ACC112 (cell line): ENCODE measurements at regions not wholly inside any gene's neighbourhood (a gene's known extent, or its start where the extent isn't known, plus 50 kb on each side); places are given as distances from the start of the nearest gene placed in this dataset.
A peak's percentile ranks its signal among the peaks of the same experiment; 100 is the strongest.
"Not testable (repeated sequence)": the region's sequence is repeated elsewhere in the genome, so short reads cannot be mapped to it uniquely, and the experiment has no call there.

Experiments
- H2AFZ ChIP-seq: fragments of 200-600 bp; sonication (generic); one replicate; pipeline ENCODE4 v1.6.0; 2017; ENCODE audit warnings: antibody characterized with exemption, low read length; ENCODE audit not compliant: unreplicated experiment
- H3K27ac ChIP-seq: fragments of 200-600 bp; sonication (generic); 2 replicates; pipeline ENCODE4 v1.5.1; 2014; ENCODE audit warnings: low read depth, mild to moderate bottlenecking, antibody characterized with exemption, low read length, moderate library complexity
- H3K27me3 ChIP-seq: fragments of 200-600 bp; sonication (generic); 2 replicates; pipeline ENCODE4 v1.6.1; 2014; ENCODE audit warnings: mild to moderate bottlenecking, antibody characterized with exemption, low read length, moderate library complexity, mixed read lengths; ENCODE audit not compliant: insufficient read depth
- H3K36me3 ChIP-seq: fragments of 200-600 bp; sonication (generic); 2 replicates; pipeline ENCODE4 v1.6.1; 2016; ENCODE audit warnings: mild to moderate bottlenecking, antibody characterized with exemption, low read length, moderate library complexity, mixed read lengths; ENCODE audit not compliant: insufficient read depth
- H3K4me1 ChIP-seq: fragments of 200-600 bp; sonication (generic); one replicate; pipeline ENCODE4 v1.6.1; 2016; ENCODE audit warnings: low read length, mixed read lengths; ENCODE audit not compliant: insufficient read depth, unreplicated experiment, control insufficient read depth
- H3K4me3 ChIP-seq: fragments of 200-600 bp; sonication (generic); 2 replicates; pipeline ENCODE4 v1.5.1; 2014; ENCODE audit warnings: mild to moderate bottlenecking, low read depth, low read length
- H3K79me2 ChIP-seq: fragments of 200-600 bp; sonication (generic); one replicate; pipeline ENCODE4 v1.6.0; 2016; ENCODE audit warnings: low read length; ENCODE audit not compliant: control insufficient read depth, unreplicated experiment, insufficient read depth

DNA sequence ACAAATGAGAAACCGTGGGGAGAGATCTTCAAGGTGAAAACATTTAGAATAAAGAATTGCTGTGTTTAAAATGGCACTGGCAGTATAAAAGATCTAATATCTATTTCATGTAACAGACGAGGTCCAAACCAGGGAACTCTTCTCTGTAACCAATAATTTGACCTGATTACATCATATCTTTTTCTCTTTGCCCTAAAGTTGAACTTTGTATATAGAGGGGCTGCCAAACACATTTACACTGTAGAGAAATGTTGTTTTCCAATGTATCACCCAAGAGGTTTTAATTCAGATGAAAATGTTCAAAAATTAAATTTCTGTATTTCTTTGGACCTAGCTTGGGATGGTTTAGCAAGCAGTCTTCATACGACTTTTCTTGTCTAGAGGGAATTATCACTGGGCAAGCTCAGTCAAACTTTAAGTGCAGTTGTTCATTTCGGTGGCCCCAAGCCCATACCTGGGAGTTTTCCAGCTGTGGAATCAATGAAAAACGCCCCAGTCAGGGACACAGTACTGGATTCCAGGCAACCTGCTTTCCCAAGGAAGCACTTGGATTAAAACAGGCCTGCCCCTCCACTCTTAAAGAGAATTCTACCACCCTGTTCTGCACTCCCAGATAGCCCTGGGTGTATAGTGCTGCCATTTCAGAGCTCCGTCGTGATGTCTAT, 208.5 kb upstream of the FN1 start:
- no peaks in the 10 kb centered on the region for H3K27me3 ChIP-seq
- H3K36me3 ChIP-seq, result peaks cover 4% of the 10 kb centered on the region; the same call in 1 of the 2 replicates
- no peak overlapping the region for H3K4me3 ChIP-seq
- no peak overlapping the region for H2AFZ ChIP-seq
- H3K27ac ChIP-seq, result no peak overlapping the region
- H3K4me1 ChIP-seq, result no peaks in the 10 kb centered on the region
- no peaks in the 10 kb centered on the region for H3K79me2 ChIP-seq

DNA sequence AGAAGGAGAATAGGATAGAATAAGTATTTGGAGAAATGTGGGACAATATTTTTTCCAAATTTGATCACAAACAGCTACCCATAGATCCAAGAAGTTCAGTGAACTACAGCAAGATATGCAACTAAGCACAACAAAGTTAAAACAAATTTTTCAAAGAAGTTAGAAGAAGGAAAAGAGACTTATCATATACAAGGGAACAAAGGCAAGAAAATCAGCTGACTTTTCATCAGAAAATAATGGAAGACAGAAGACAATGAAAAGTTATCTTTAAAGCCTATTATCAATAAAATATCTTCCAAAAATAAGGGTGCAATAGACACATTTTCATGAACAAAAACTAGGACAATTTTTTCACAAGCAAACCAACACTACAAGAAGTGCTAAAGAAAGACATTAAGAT, 202.8 kb upstream of the FN1 start:
- peaks cover 14% of the 10 kb centered on the region for H3K4me1 ChIP-seq
- H3K4me3 ChIP-seq, result no peak overlapping the region
- no peaks in the 10 kb centered on the region for H3K79me2 ChIP-seq
- peaks cover 4% of the 10 kb centered on the region for H3K36me3 ChIP-seq
- H3K27me3 ChIP-seq, result no peaks in the 10 kb centered on the region
- H3K27ac ChIP-seq, result no peak overlapping the region
- no peak overlapping the region for H2AFZ ChIP-seq

DNA sequence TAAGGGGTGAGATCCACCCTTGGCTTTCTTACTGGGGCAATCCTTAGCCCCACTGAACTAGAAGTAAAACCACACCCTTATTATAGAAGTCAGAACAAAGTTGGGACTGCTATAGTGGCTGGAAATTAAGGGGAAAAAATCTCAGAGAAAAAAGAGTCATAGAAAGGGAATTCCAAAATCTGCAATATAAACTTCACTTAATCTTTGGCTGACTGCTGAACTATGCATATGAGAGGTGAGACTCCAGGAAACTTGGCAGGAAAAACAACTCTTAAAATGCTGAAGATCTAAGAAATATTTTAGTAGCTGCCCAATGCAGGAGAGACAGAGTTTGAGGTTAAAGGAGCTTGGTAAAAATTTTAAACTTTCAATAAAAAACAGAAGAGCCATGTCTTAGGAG, 201.8 kb upstream of the FN1 start:
- Histone ChIP-seq H3K79me2 (no peaks in the 10 kb centered on the region), H3K27me3 (no peaks in the 10 kb centered on the region), H3K27ac (no peak overlapping the region), H3K4me1 (peaks cover 14% of the 10 kb centered on the region), H2AFZ (no peak overlapping the region), H3K4me3 (no peak overlapping the region), H3K36me3 (peaks cover 4% of the 10 kb centered on the region)

DNA sequence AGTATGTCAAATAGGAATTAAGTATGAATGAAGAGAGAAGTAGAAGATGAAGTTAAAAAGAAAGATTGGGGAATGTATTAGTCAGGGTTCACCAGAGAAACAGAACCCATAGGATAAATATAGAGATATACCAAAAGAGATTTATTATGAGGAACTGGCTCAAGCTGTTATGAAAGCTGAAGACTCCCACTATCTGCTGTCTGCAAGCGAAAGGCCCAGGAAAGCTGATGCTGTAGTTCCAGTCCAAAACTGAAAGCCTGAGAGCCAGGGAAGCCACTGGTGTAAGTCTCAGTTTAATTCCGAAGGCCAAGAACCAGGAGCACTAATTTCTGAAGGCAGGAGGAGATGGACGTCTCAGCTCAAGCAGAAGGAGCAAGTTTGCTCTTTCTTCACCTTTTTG, 200.9 kb upstream of the FN1 start:
- peaks cover 4% of the 10 kb centered on the region for H3K36me3 ChIP-seq

DNA sequence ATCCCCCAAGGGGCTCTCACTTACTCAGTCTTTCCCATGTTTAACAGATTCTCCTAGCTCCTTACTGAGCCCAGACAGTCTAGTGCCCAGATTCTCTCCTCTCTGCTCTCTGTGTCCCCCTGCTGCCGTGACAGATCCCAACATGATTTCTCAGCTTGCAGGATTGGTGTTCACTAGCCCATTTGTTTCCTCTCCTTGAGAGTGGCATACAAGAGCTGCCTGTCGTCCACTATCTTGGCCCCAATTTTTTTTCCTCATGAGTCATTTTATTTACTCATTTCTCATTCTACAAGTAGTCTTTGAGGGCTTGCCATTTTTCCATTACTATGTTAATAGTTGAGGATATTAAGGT, 199.9 kb upstream of the FN1 start:
- H3K27me3 ChIP-seq, result no peaks in the 10 kb centered on the region
- no peak overlapping the region for H3K27ac ChIP-seq
- peaks cover 4% of the 10 kb centered on the region for H3K36me3 ChIP-seq
- peaks cover 14% of the 10 kb centered on the region for H3K4me1 ChIP-seq
- no peak overlapping the region for H3K4me3 ChIP-seq
- H3K79me2 ChIP-seq, result no peaks in the 10 kb centered on the region
- no peak overlapping the region for H2AFZ ChIP-seq

More for the DNA sequence above, 200.9 kb upstream of the FN1 start:
- Histone ChIP-seq H3K27ac (no peak overlapping the region), H3K4me3 (no peak overlapping the region), H3K4me1 (peaks cover 14% of the 10 kb centered on the region), H3K27me3 (no peaks in the 10 kb centered on the region), H2AFZ (no peak overlapping the region), H3K79me2 (no peaks in the 10 kb centered on the region)

DNA sequence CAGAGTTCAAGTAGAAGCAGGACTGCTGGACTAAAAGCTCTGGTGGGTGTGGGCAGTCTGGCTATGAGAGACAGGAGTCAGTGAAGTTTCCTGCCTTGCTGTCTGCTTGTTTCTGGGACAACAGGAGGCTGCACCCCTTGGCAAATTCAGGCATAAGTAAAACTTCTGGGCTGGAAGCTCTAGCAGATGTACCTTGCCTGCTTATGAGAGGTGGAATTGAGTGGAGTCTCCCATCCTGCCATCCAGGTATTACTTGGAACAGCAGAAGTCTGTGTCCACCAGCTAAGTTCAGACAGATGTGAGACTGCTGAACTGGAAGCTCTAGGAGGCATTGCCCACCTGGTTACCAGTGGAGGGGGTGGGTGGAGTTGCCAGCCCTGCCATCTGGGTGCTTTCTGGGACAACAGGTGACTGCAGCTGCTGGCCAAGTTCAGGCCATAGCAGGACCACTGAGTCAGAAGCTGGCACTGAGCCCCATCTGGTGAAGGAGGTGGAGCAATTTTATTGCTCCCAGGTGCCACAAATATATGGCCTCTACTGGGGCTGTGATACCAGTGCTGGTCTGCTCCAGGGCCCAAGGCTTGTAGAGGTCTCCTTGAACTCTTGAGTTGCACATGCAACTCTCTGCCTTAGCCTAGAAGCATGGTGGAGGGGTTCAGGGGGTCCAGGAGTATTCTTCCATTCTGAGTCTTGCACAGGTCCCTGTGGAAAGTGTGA, 199.4 kb upstream of the FN1 start:
- no peak overlapping the region for H3K4me3 ChIP-seq
- no peaks in the 10 kb centered on the region for H3K27me3 ChIP-seq

DNA sequence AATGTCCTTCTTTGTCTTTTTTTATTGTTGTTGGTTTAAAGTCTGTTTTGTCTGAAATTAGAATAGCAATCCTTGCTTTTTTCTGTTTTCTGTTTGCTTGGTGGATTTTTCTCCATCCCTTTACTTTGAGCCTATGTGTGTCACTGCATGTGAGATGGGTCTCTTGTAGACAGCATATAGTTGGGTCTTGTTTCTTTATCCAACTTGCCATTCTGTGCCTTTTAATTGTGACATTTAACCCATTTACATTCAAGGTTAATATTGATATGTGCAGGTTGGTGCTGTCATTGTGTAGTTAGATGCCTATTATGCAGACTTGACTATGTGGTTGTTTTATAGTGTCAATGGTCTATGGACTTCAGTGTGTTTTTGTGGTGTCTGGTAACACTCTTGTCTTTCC, 197.5 kb upstream of the FN1 start:
- Histone ChIP-seq H3K36me3 (no peaks in the 10 kb centered on the region; the same call in 1 of the 2 replicates), H3K4me1 (peaks cover 14% of the 10 kb centered on the region), H3K79me2 (no peaks in the 10 kb centered on the region), H3K27me3 (no peaks in the 10 kb centered on the region), H2AFZ (no peak overlapping the region), H3K27ac (no peak overlapping the region), H3K4me3 (no peak overlapping the region)

More for the DNA sequence above, 199.4 kb upstream of the FN1 start:
- Histone ChIP-seq H3K4me1 (peaks cover 14% of the 10 kb centered on the region), H3K27ac (no peak overlapping the region), H3K36me3 (peaks cover 4% of the 10 kb centered on the region), H3K79me2 (no peaks in the 10 kb centered on the region), H2AFZ (no peak overlapping the region)

DNA sequence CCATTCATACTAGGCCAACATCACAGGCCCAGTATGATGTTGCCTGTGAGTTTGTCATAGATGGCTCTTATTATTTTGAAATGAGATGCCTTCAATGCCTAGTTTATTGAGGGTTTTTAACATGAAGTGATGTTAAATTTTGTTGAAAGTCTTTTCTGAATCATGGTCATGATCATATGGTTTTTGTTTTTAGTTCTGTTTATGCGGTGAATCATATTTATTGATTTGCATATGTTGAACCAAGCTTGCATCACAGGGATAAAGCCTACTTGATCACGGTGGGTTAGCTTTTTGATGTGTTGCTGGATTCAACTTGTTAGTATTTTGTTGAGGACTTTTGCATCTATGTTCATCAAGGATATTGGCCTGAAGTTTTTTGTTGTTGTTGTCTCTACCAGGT, 195.8 kb upstream of the FN1 start:
- Histone ChIP-seq H2AFZ (no peak overlapping the region), H3K4me3 (no peak overlapping the region), H3K27ac (no peak overlapping the region), H3K4me1 (peaks cover 19% of the 10 kb centered on the region), H3K27me3 (no peaks in the 10 kb centered on the region), H3K36me3 (no peaks in the 10 kb centered on the region), H3K79me2 (no peaks in the 10 kb centered on the region)

DNA sequence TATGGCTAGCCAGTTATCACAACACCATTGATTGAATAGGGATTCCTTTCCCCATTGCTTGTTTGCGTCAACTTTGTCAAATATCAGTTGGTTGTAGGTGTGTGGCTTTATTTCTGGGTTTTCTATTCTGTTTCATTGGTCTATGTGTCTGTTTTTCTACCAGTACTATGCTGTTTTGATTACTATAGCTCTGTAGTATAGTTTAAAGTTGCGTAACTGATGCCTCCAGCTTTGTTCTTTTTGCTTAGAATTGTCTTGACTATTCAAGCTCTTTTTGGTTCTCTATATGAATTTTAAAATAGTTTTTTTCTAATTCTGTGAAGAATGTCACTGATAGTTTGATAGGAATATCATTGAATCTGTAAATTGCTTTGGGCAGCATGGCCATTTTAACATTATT, 194.9 kb upstream of the FN1 start:
- H3K27ac ChIP-seq, H3K27me3 ChIP-seq, H3K4me3 ChIP-seq, H3K36me3 ChIP-seq, H3K79me2 ChIP-seq, H2AFZ ChIP-seq: not testable (repeated sequence)
- peaks cover 13% of the 10 kb centered on the region for H3K4me1 ChIP-seq

DNA sequence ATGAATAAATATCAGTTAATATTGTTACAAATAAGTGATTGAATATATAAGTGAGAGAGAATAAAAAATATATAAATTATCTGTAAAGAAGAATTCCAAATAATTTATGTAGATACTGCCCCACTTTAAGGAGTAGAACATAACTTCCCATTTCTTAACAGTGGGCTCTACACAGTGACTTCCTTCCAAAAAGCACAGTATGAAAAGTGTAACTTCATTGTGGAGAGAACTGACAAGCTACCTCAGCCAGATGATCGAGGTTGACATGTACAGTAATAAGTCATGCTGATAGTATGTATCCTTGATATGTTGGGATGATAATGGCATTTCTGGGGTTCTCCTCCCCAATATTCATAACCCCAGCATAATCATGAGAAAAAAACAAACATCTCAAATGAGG, 191.9 kb upstream of the FN1 start:
- no peaks in the 10 kb centered on the region for H3K36me3 ChIP-seq
- no peaks in the 10 kb centered on the region for H3K27me3 ChIP-seq
- no peaks in the 10 kb centered on the region for H3K79me2 ChIP-seq
- H2AFZ ChIP-seq, result no peak overlapping the region
- no peak overlapping the region for H3K4me3 ChIP-seq
- peaks cover 23% of the 10 kb centered on the region for H3K4me1 ChIP-seq
- no peak overlapping the region for H3K27ac ChIP-seq

DNA sequence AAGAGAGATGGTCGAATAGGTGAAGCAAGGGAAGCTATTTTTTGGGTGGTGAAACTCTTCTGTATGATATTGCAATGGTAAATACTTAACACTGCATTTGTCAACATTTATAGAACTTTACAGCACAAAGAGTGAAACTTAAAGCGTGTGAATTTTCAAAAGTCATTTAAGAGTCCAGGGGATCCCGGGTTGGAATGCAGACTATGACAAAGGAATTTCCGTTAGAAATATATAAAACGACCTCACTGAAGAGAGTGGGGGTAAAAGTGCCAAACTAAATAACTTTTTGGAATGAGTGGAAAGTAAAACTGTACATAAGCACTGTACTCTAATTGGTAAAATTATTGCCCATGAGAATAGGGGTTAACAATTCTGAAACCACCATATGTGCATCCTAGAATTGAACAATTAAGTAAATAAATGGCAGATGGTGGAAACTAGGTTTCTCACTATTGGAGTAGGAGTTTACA, 191.0 kb upstream of the FN1 start:
- peaks cover 23% of the 10 kb centered on the region for H3K4me1 ChIP-seq
- no peaks in the 10 kb centered on the region for H3K79me2 ChIP-seq
- no peaks in the 10 kb centered on the region for H3K27me3 ChIP-seq
- peak overlapping the region; percentile 17; the same call in 1 of the 2 replicates for H3K27ac ChIP-seq
- no peaks in the 10 kb centered on the region for H3K36me3 ChIP-seq
- no peak overlapping the region for H3K4me3 ChIP-seq
- no peak overlapping the region for H2AFZ ChIP-seq
